Liver (tissue), 7 donors: ENCODE measurements at regions not wholly inside any gene's neighbourhood (a gene's known extent, or its start where the extent isn't known, plus 50 kb on each side); places are given as distances from the start of the nearest gene placed in this dataset.

Experiments used
- DNase-seq: peaks from one replicate; pipeline ENCODE4 v3.0.0-alpha.2; 2017; ENCODE audit warnings: low spot score
- H3K27ac ChIP-seq, 2 donors: one replicate each; pipeline ENCODE4 v1.7.0; 2013; ENCODE audit warnings: inconsistent platforms in 2 of 2, low read length in 2 of 2, control low read depth in 1 of 2, low read depth in 1 of 2, mild to moderate bottlenecking in 1 of 2
- H3K27me3 ChIP-seq, 4 donors: one replicate each; pipeline versions ENCODE4 v1.6.1 to v1.7.0; 2013; ENCODE audit warnings: low read length in 3 of 4, inconsistent platforms in 1 of 4, mild to moderate bottlenecking in 1 of 4, moderate library complexity in 1 of 4; ENCODE audit not compliant: control insufficient read depth in 4 of 4, insufficient read depth in 4 of 4
- H3K36me3 ChIP-seq, 4 donors: one replicate each; pipeline versions ENCODE4 v1.6.1 to v1.7.0; 2013; ENCODE audit warnings: low read length in 3 of 4, mild to moderate bottlenecking in 3 of 4, low read depth in 1 of 4, moderate library complexity in 1 of 4; ENCODE audit not compliant: control insufficient read depth in 4 of 4, insufficient read depth in 3 of 4
- H3K4me1 ChIP-seq, 4 donors: one replicate each; pipeline versions ENCODE4 v1.6.1 to v1.7.0; 2013; ENCODE audit warnings: low read length in 3 of 4, mild to moderate bottlenecking in 3 of 4, moderate library complexity in 1 of 4; ENCODE audit not compliant: control insufficient read depth in 4 of 4, insufficient read depth in 4 of 4
- H3K4me3 ChIP-seq, 3 donors: one replicate each; pipeline versions ENCODE4 v1.6.1 to v1.7.0; 2013; ENCODE audit warnings: low read length in 3 of 3, control low read depth in 1 of 3, low read depth in 1 of 3, mild to moderate bottlenecking in 1 of 3
- H3K9ac ChIP-seq, 2 donors: one replicate each; pipeline ENCODE4 v1.7.0; 2013; ENCODE audit warnings: low read length in 2 of 2, mild to moderate bottlenecking in 2 of 2, moderate library complexity in 2 of 2, control low read depth in 1 of 2, low read depth in 1 of 2
- H3K9me3 ChIP-seq, 4 donors: one replicate each; pipeline versions ENCODE4 v1.6.1 to v1.7.0; 2013; ENCODE audit warnings: low read length in 3 of 4; ENCODE audit not compliant: control insufficient read depth in 4 of 4
- ATF3 ChIP-seq: IDR thresholded peaks from 2 replicates; pipeline ENCODE4 v1.6.1; 2016; ENCODE audit warnings: antibody characterized with exemption
- FOXA1 ChIP-seq: IDR thresholded peaks from 2 replicates; pipeline ENCODE4 v1.6.1; 2016; ENCODE audit warnings: antibody characterized with exemption
- GABPA ChIP-seq, 2 donors: IDR thresholded peaks in 1 of 2; conservative IDR thresholded peaks in 1 of 2; 2 replicates each; pipeline ENCODE4 v1.6.1; 2016; ENCODE audit warnings: antibody characterized with exemption in 2 of 2, mild to moderate bottlenecking in 1 of 2, moderate library complexity in 1 of 2
- HNF4A ChIP-seq, 2 donors: conservative IDR thresholded peaks; 2 replicates each; pipeline ENCODE4 v1.6.1; 2016; ENCODE audit warnings: antibody characterized with exemption in 2 of 2, mild to moderate bottlenecking in 2 of 2
- HNF4G ChIP-seq: IDR thresholded peaks from 2 replicates; pipeline ENCODE4 v1.6.1; 2016; ENCODE audit warnings: antibody characterized with exemption
- JUND ChIP-seq, 2 donors: IDR thresholded peaks; 2 replicates each; pipeline ENCODE4 v1.6.1; 2016; ENCODE audit warnings: antibody characterized with exemption in 2 of 2
- MAX ChIP-seq: IDR thresholded peaks from 2 replicates; pipeline ENCODE4 v1.6.1; 2016; ENCODE audit warnings: antibody characterized with exemption
- NR2F2 ChIP-seq: IDR thresholded peaks from 2 replicates; pipeline ENCODE4 v1.6.1; 2016; ENCODE audit warnings: antibody characterized with exemption
- RAD21 ChIP-seq, 2 donors: IDR thresholded peaks; 2 replicates each; pipeline ENCODE4 v1.6.1; 2016; ENCODE audit warnings: antibody characterized with exemption in 2 of 2, mild to moderate bottlenecking in 2 of 2
- REST ChIP-seq: IDR thresholded peaks from 2 replicates; pipeline ENCODE4 v1.6.1; 2016; ENCODE audit warnings: antibody characterized with exemption, mild to moderate bottlenecking
- RXRA ChIP-seq, 2 donors: IDR thresholded peaks; 2 replicates each; pipeline ENCODE4 v1.6.1; 2017 to 2018; ENCODE audit warnings: antibody characterized with exemption in 2 of 2, mild to moderate bottlenecking in 1 of 2
- SP1 ChIP-seq: IDR thresholded peaks from 2 replicates; pipeline ENCODE4 v1.6.1; 2018; ENCODE audit warnings: antibody characterized with exemption, mild to moderate bottlenecking
- TAF1 ChIP-seq: conservative IDR thresholded peaks from 2 replicates; pipeline ENCODE4 v1.6.1; 2016; ENCODE audit warnings: antibody characterized with exemption, mild to moderate bottlenecking
- YY1 ChIP-seq: IDR thresholded peaks from 2 replicates; pipeline ENCODE4 v1.6.1; 2016; ENCODE audit warnings: antibody characterized with exemption, mild to moderate bottlenecking
- ZBTB33 ChIP-seq: IDR thresholded peaks from 2 replicates; pipeline ENCODE4 v1.6.1; 2016; ENCODE audit warnings: antibody characterized with exemption
- WGBS: extraction: QIAGEN DNeasy Blood & Tissue Kit; methylation state at CpG from one replicate; pipeline ENCODE4 v1.1.7; 2013; 5-methylcytosine and 5-hydroxymethylcytosine counted together
- donor health status: healthy.
- donor health status: healthy.
- donor health status: healthy.
- donor health status: healthy.

- DNase-seq, result no peak
- 84% methylated on average over 2 of the region's 2 CpGs for WGBS
- Histone ChIP-seq H3K9ac (no peak overlapping the region), H3K36me3 (no peaks in the 10 kb centered on the region), H3K27ac (no peak overlapping the region), H3K4me1 (no peaks in the 10 kb centered on the region), H3K27me3 (peaks cover 0 to 3% (median 0%) of the 10 kb centered on the region in 4 donors), H3K4me3 (no peak overlapping the region), H3K9me3 (no peaks in the 10 kb centered on the region)
- no peak for TF ChIP-seq SP1
- no peak for TF ChIP-seq MAX
Measured at GRCh38 chr4:149166876-149167275, 648.8 kb downstream of the IQCM start.

- Histone ChIP-seq H3K36me3 (no peaks in the 10 kb centered on the region), H3K9me3 (no peaks in the 10 kb centered on the region), H3K27ac (no peak overlapping the region), H3K9ac (no peak overlapping the region), H3K4me1 (no peaks in the 10 kb centered on the region), H3K4me3 (no peak overlapping the region), H3K27me3 (peaks cover 0 to 3% (median 0%) of the 10 kb centered on the region in 4 donors)
- TF ChIP-seq HNF4A (conservative IDR thresholded peaks at IDR 0.05) (no peak), RAD21 (IDR thresholded peaks at IDR 0.05) (no peak), FOXA1 (no peak), TAF1 (no peak), ZBTB33 (no peak)
- 80% methylated on average over 1 of the region's 1 CpG for WGBS
- no peak for DNase-seq
Measured at GRCh38 chr4:149166365-149166764, 649.3 kb downstream of the IQCM start.

- no peak for DNase-seq
- Histone ChIP-seq H3K36me3 (no peaks in the 10 kb centered on the region), H3K27me3 (no peaks in the 10 kb centered on the region), H3K9ac (no peak overlapping the region), H3K9me3 (no peaks in the 10 kb centered on the region), H3K4me3 (no peak overlapping the region), H3K4me1 (no peaks in the 10 kb centered on the region), H3K27ac (no peak overlapping the region)
- 70% methylated on average over 3 of the region's 3 CpGs for WGBS
- TF ChIP-seq TAF1 (no peak), ATF3 (no peak), NR2F2 (no peak), YY1 (no peak), HNF4G (no peak), MAX (no peak), FOXA1 (no peak), HNF4A (conservative IDR thresholded peaks at IDR 0.05) (no peak), REST (no peak), SP1 (no peak), RXRA (IDR thresholded peaks at IDR 0.05) (no peak), GABPA (IDR thresholded peaks at IDR 0.05 in 1 of 2, conservative IDR thresholded peaks at IDR 0.05 in 1 of 2) (no peak), JUND (IDR thresholded peaks at IDR 0.05) (no peak)
Measured at GRCh38 chr4:149164282-149164681, 651.4 kb downstream of the IQCM start.
